ENCODE measurements at regions not wholly inside any gene's neighbourhood (a gene's known extent, or its start where the extent isn't known, plus 50 kb on each side); places are given as distances from the start of the nearest gene placed in this dataset.

- no peaks in the 10 kb centered on the region for H3K9me3 ChIP-seq (ENCODE audit: insufficient read depth, low read length, severe bottlenecking)
- no peak overlapping the region for H3K9ac ChIP-seq (ENCODE audit: low read depth, low read length)
- ATAC-seq (ENCODE audit: insufficient read depth, low read depth) = no peak
- H3K27me3 ChIP-seq (ENCODE audit: insufficient read depth, low read length, poor library complexity) = no peaks in the 10 kb centered on the region
- H3K79me2 ChIP-seq (ENCODE audit: insufficient read depth, low read length) = no peaks in the 10 kb centered on the region
- no peaks in the 10 kb centered on the region for H3K4me1 ChIP-seq (ENCODE audit: insufficient read depth, low read length)
- H4K20me1 ChIP-seq (ENCODE audit: insufficient read depth, low read length) = no peaks in the 10 kb centered on the region
- no peak overlapping the region for H2AFZ ChIP-seq (ENCODE audit: low read depth, low read length)
- no peaks in the 10 kb centered on the region for H3K36me3 ChIP-seq (ENCODE audit: insufficient read depth, low read length)
- H3K4me2 ChIP-seq (ENCODE audit: insufficient read depth, low read length) = no peak overlapping the region
- no peak overlapping the region for H3K4me3 ChIP-seq (ENCODE audit: low read depth in 1 of 2, low read length in 2 of 2)
- no peak overlapping the region for H3K27ac ChIP-seq (ENCODE audit: low read length)
- TF ChIP-seq, protein P1, sequence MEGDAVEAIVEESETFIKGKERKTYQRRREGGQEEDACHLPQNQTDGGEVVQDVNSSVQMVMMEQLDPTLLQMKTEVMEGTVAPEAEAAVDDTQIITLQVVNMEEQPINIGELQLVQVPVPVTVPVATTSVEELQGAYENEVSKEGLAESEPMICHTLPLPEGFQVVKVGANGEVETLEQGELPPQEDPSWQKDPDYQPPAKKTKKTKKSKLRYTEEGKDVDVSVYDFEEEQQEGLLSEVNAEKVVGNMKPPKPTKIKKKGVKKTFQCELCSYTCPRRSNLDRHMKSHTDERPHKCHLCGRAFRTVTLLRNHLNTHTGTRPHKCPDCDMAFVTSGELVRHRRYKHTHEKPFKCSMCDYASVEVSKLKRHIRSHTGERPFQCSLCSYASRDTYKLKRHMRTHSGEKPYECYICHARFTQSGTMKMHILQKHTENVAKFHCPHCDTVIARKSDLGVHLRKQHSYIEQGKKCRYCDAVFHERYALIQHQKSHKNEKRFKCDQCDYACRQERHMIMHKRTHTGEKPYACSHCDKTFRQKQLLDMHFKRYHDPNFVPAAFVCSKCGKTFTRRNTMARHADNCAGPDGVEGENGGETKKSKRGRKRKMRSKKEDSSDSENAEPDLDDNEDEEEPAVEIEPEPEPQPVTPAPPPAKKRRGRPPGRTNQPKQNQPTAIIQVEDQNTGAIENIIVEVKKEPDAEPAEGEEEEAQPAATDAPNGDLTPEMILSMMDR (IDR thresholded peaks at IDR 0.05; ENCODE audit: borderline replicate concordance, extremely low read depth, low read length, poor library complexity, severe bottlenecking) = no peak
- no peak for TF ChIP-seq EZH2 (IDR thresholded peaks at IDR 0.05; ENCODE audit: borderline replicate concordance, low read depth, low read length, severe bottlenecking)
- DNase-seq = no peak
Observed at GRCh38 chr5:99379187-99379586, 450.4 kb upstream of the CHD1 start.

- Histone ChIP-seq H3K4me3 (ENCODE audit: low read depth in 1 of 2, low read length in 2 of 2) (no peak overlapping the region), H3K4me2 (ENCODE audit: insufficient read depth, low read length) (no peak overlapping the region), H3K9ac (ENCODE audit: low read depth, low read length) (no peak overlapping the region), H2AFZ (ENCODE audit: low read depth, low read length) (no peak overlapping the region), H3K9me3 (ENCODE audit: insufficient read depth, low read length, severe bottlenecking) (no peaks in the 10 kb centered on the region), H3K79me2 (ENCODE audit: insufficient read depth, low read length) (no peaks in the 10 kb centered on the region), H3K27ac (ENCODE audit: low read length) (no peak overlapping the region), H4K20me1 (ENCODE audit: insufficient read depth, low read length) (no peaks in the 10 kb centered on the region), H3K27me3 (ENCODE audit: insufficient read depth, low read length, poor library complexity) (no peaks in the 10 kb centered on the region), H3K36me3 (ENCODE audit: insufficient read depth, low read length) (no peaks in the 10 kb centered on the region), H3K4me1 (ENCODE audit: insufficient read depth, low read length) (no peaks in the 10 kb centered on the region)
- DNase-seq = no peak
- no peak for TF ChIP-seq EZH2 (IDR thresholded peaks at IDR 0.05; ENCODE audit: borderline replicate concordance, low read depth, low read length, severe bottlenecking)
- TF ChIP-seq, protein P1 (IDR thresholded peaks at IDR 0.05; ENCODE audit: borderline replicate concordance, extremely low read depth, low read length, poor library complexity, severe bottlenecking) = no peak
- no peak for ATAC-seq (ENCODE audit: insufficient read depth, low read depth)
Observed at GRCh38 chr5:99378443-99378842, 449.6 kb upstream of the CHD1 start.

- ATAC-seq (ENCODE audit: insufficient read depth, low read depth) (no peak), DNase-seq (no peak)
Observed at GRCh38 chr5:99369797-99370593, 441.2 kb upstream of the CHD1 start.

More at GRCh38 chr5:99369797-99370593, 441.2 kb upstream of the CHD1 start:
- Histone ChIP-seq H2AFZ (ENCODE audit: low read depth, low read length) (no peak overlapping the region), H3K4me1 (ENCODE audit: insufficient read depth, low read length) (no peaks in the 10 kb centered on the region), H3K9me3 (ENCODE audit: insufficient read depth, low read length, severe bottlenecking) (no peaks in the 10 kb centered on the region), H3K36me3 (ENCODE audit: insufficient read depth, low read length) (no peaks in the 10 kb centered on the region), H3K27ac (ENCODE audit: low read length) (no peak overlapping the region), H3K9ac (ENCODE audit: low read depth, low read length) (no peak overlapping the region), H3K79me2 (ENCODE audit: insufficient read depth, low read length) (no peaks in the 10 kb centered on the region), H3K4me2 (ENCODE audit: insufficient read depth, low read length) (no peak overlapping the region), H3K4me3 (ENCODE audit: low read depth in 1 of 2, low read length in 2 of 2) (no peak overlapping the region), H4K20me1 (ENCODE audit: insufficient read depth, low read length) (no peaks in the 10 kb centered on the region), H3K27me3 (ENCODE audit: insufficient read depth, low read length, poor library complexity) (no peaks in the 10 kb centered on the region)
- TF ChIP-seq, protein P1 (IDR thresholded peaks at IDR 0.05; ENCODE audit: borderline replicate concordance, extremely low read depth, low read length, poor library complexity, severe bottlenecking) = no peak
- no peak for TF ChIP-seq EZH2 (IDR thresholded peaks at IDR 0.05; ENCODE audit: borderline replicate concordance, low read depth, low read length, severe bottlenecking)
